NCI-H146 (cell line): ENCODE measurements at regions not wholly inside any gene's neighbourhood (a gene's known extent, or its start where the extent isn't known, plus 50 kb on each side); places are given as distances from the start of the nearest gene placed in this dataset.
A peak's percentile ranks its signal among the peaks of the same experiment; 100 is the strongest.
"Not testable (repeated sequence)": the region's sequence is repeated elsewhere in the genome, so short reads cannot be mapped to it uniquely, and the experiment has no call there.

Experiments
- DNase-seq: peaks from one replicate; lab custom pipeline; 2025; lab: John Stamatoyannopoulos, UW

DNA sequence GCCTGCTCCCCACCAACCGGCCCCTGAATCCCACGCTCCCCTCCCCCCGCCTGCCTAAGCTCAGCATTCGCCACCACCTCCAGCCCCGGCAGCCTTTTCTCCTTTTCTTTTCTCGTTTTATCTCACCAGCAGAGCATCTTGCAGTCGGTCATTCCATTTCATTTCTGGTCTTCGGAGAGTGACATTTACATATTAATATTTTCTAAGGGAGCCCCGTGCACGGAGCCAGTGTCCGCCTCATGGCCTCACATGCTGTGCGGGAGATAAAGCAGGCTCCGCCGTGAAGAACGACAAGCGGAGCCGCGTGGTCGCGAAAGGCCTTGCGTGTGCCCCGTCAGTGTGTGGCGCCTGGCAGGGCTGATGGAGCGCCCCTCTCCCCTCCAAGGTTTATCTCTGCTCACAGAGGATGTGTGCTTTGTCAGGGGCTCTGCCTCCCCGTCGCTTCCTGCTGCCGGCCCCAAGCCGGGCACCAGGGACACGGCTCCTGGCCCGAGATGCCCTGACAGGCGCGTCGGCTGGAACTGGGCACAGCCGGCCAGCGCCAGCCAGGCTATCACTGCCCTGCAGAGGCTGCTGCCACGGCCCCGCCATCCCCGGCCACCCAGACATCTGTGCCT is 95.5 kb upstream of the GSE1 start:
- DNase-seq, result no peak

DNA sequence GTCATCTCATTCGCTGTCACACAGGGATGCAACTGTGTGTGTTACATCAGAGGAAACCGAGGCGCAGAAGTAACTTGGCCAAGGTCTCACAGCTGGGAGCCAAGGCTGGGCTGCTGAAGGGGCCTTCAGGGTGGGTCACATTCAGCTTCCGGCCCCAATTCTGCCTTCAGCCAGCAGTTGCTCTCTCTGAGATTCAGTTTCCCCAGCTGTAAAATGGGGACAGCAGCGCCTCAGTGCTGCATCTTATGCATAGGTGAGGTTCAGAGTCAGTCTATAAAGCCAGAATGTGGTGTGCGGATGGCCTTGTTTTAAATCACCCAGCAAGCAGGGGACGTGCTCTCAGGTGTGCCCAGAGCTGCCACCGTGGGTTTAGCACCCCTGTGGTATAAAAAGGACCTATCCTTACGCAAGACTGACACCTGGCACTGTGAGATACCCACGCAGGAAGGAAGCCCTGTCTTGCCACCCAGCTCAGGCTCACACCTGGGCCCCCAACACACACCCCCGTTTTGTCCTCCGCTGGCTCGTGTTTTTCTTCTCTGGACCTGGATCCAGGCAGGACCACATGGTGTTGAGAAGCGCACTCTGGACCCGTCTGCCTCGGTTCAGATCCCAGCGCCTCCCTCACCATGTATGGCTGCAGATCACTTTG is 94.6 kb upstream of the GSE1 start:
- no peak for DNase-seq

DNA sequence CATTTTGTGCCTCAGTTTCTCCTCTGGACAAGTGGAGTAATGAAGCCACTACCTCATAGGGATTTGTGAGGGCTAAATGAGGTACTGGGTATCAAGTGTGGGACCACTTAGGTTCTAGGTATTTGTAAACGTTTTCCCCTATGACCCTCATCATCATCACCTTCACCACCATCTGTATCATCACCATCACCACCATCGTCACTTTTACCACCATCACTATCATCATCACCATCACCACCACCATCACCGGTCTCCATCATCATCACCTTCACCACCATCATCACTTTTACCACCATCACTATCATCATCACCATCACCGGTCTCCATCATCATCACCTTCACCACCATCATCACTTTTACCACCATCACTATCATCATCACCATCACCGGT is 94.1 kb upstream of the GSE1 start:
- not testable (repeated sequence) for DNase-seq

DNA sequence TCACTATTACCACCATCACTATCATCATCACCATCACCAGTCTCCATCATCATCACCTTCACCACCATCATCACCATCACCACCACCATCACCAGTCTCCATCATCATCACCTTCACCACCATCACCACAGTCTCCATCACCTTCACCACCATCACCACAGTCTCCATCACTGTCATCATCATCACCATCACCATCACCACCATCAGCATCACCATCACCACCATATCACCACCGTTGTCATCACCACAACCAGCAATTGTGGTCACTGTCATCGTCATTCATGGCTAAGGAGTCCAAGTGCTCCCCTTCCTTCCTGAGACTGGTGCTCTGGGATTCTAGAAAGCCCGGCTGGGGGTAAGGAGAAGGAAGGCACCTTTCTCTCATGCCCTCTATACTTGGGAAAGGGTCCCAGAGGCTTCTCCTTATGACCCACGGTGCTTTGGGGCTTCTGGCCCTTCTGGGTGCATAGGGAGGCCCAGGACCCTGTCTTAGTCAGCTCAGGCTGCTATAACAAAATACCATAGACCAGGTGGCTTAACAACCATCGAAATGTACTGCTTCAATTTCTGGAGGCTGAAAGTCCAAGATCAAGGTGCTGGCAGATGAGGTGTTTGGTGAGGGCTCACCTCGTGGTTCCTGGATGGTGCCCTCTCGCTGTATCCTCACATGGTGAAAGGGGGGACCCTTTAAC is 93.4 kb upstream of the GSE1 start:
- DNase-seq, result no peak

DNA sequence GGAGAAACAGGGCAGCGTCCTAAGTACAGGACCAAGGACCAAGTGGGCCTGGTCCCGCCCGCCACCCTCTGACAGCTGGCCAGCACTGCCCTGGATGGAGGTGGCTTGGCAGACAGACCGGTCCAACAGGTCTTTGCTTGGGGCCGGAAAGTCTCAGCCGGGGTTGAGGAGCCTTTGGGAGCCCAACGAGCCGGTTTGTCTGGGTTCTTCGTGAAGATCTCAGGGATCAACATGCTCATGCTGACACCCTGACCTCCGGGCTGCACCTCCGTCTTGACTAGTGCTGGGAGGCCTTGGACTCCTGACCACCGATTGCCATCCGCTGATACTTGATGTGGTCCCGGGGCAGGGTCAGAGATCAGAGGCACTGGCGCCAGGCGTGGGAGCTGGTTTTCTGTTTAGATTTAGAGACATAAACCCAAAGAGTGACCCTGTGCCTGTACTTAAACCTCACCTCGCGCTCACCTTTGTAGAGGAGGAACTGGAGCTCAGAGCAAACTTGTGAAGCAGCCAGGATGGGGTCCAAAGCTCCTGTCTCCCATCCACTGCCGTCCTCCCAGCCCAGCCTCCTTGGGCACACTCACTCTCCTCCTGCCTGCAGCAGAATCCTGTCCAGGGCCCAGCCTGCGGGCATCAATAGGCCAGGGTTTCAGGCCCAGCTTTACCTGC is 92.1 kb upstream of the GSE1 start:
- no peak for DNase-seq

DNA sequence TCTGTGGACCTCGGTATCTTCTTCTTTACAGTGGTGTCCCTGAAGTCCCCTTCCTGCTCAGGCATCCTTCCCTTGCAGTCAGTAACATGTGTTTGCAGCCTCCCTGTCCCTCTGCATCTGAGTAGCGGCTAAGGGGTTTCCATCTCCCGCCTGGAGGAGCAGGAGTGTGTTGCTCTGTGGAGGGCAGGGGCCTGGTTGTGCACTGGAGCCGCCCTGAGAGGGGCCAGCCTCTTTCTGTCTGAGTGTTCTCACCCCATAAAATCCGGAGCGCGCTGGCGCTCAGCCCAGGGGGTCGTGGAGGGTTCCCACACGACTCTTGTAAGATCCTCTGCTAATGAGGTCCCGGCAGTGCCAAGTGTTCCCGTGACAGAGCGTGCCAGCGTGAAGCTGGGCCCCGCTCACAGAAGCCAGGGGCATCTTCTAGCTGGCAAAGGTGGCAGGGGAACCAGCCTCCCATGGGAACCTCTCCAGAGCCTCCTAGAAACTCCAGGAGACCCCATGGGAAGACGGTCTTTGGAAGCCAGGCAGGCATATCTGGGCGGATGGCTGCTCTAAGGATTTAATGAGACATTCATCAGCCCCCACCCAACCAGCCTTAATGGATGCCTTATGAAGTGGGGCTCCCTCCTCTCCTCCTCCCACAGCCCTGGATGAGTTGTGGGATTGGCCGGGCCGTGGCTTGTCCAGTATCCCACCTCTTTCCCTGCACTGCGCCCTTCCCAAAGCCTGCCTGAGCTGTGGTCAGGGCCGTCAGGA is 91.4 kb upstream of the GSE1 start:
- no peak for DNase-seq

DNA sequence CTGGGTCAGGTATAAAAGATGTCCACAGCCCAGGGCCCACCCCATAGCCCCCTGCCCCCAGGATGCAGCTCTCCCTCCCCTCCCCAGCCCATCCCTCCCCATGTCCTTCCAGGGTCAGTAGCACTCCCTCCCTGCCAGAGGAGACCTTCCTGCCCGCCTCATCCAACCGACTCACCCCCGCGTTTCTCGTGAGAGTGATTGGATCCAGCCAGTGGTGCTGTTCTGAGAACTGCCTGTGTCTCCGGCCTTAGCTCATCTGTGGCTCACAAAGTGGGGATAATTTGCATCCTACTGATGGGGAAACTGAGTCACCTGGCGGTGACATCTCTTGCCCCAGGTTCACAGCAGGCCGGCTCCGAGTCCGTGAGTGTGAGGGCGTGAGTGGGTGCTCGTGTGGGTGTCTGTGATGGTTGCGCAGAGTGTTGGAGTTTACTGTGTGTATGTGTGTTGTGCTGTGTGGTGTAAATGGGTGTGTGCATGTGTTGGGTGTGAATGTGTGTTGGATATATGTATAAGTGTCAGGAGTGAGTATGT is 90.7 kb upstream of the GSE1 start:
- no peak for DNase-seq

DNA sequence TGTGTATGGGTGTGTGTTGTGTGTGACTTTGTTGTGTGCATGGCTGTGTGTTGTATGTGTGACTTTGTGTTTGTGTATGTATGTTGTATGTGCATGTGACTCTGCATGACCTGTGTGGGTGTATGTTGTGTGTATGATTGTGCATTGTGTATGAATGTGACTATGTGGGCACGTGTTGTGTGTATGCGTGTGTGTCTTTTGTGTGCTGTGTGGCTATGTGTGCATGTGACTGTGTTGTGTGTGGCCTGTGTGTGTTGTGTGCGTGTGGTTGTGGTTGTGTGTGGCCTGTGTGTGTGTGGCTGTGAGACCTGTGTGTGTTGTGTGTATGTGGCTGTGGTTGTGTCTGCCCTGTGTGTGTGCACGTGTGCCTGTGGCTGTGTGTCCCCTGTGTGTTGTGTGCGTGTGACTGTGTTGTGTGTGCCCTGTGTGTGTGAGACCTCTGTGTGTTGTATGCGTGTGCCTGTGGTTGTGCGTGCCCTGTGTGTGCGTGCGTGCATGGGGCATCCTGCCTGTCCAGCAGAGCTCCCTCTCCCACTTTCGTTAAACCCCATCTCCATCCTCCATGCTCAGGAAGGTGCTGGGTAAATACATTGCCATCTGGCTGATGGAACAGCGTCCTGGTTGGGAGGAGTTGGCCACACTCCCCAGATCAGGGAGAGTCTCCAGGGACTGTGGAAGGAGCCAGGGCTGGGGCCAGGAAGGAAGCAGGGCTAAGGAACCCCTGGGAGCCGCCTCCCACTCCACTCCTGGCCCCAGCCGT is 90.1 kb upstream of the GSE1 start:
- peak; percentile 36 for DNase-seq

DNA sequence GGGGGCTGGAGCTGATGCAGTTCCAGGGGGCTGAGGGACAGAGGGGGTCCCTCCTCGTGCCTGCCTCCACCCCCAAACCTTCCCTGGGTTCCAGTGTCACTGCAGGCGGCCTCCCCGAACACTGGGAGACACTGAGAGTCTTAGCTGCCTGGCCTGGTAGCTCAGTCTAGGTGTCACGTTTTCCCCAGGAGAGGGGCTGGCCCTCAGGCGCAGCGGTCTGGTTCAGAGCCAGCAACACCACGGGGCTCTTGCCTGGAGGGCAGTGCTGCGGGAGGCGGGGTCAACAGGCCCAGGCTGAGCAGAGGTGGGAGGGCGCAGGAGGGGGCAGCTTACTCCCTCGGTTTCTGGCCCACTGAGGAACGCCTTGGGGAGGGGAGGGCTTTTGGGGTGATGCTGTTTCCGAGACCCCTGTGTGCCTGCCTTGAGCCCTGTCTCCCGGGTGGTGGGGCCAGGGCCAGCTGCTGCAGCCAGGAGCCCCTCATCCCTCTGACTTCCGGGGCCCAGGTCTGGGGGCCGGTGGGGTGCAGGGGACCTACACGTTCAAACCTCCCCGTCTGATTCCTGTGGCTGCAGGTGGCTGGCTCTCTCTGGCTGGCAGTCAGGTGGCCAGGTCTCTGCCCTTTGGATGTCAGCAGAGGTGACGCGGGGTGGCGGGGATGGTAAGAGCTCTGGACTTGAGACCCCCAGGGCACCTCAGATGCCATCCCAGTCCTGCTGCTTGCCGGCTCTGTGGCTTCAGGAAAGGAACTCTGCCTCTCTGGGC is 89.3 kb upstream of the GSE1 start:
- DNase-seq, result peak; percentile 82

DNA sequence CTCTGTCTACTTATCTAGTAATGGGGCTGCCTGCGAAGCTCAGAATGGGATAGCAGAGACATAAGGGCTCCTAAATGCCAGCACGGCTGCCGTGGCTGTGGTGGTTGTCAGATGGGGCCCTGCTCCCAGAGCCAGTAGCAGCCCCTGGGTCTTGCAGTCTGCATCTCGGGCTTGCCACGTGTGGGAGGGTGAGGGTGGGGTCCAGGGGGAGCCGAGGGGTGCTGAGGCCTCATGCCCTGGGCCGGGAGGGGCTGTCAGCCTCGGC is 88.8 kb upstream of the GSE1 start:
- no peak for DNase-seq

DNA sequence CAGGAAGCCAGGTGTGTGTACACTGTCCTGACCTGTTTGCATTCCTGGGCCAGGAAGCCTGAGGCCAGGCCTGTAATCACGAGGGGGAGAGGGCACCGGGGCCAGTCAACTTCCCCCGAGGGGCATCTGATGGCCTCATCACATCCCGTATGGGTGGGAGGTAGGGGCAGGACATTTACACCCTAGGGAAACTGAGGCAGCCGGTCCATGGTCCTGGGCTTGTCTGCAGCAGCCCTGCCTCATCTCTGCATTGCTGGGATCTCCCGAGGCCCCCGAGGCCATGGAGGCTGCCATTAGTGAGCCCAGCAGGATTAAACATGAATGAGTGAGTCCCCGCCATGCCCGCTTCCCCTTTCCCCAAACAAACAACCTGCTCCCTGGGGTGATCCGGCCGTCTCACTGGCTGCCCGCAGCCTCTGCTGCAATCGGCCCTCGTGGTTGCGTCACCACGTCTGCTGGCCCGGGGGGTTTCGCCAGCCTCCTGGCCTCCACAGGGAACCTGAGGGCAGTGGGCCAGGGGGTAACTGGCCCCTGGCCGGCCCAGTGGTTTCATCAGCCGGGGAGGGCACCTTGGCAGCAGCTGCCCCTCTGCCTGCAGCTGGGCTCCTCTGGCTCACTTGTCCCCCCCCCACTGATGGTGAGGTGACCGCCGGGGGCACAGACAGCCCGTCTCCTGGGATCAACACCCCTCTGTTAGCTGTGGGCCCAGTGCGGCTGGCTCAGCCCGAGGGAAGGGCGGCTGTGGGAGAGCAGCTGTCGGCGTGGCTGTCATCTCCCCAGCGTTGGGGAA is 88.3 kb upstream of the GSE1 start:
- DNase-seq, result peak; percentile 88

DNA sequence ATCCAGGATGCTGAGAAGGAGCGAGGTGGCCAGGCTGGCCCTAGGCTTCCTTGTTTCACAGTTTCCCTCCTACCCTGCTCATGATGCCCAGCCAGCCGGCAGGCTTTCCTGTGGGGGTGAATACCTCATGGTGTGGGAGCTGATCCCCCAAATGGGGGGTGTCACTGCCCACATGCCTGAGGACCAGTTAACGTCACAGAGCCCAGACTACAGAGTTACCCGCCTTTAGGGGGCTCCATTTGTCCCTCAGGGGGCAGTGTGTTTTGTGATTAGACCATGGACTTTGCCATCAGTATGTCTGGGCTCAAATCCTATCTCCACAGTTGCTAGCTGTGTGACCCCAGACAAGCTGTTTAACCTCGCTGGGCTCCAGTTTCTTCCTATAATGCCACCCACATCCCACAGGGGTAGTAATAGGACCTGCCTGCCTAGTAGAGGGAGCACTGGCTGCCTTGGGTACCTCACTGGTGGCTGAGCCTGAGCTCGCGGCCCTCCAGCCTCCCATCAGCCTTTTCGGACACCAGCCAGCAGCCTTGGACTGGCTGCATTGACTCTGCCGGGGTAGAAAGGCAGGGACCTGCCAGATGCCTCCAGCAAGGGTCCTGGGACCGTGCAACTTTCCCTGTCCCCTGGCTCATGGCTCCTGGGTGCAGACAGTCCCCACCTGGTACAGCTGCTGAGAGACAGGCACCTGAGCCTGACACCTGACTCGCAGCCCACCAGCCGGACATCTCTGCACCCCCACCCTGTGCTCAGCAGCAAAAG is 87.5 kb upstream of the GSE1 start:
- no peak for DNase-seq

DNA sequence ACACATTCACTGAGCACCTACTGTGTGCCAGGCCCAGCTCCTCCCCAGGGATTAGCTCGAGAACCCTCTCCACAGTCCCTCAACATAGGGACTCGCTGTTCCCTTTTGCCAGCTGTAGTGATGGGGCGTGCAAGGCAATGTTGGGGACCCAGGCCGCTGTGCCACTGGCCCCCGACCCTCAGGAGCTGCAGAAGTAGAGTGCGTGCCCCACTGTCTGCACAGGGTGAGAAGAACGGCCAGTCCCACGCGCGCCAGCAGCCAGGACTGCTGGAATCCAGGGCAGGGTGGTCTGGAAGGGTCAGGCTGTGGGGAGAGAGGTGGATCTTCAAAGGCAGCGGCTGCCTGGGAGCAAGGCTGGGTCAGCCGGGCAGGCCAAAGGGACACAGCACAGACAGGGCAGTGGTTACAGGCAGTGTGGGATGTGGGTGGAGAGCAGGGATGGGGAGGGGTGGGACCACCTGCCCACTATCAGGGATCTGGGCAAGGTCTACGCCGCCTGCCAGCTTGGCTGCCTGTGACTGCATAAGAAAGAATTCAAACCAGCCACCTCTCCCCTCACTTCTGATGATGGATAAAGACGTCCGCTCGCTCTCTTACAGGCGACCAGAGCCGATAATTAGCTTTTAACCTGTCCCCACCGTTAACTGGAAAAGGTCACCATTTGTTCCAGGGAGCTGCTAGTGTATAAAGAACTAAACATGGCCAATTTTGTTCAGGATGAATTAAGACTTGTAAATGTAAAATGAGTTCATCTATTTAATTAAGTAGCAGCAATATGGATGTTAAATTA is 86.7 kb upstream of the GSE1 start:
- no peak for DNase-seq

DNA sequence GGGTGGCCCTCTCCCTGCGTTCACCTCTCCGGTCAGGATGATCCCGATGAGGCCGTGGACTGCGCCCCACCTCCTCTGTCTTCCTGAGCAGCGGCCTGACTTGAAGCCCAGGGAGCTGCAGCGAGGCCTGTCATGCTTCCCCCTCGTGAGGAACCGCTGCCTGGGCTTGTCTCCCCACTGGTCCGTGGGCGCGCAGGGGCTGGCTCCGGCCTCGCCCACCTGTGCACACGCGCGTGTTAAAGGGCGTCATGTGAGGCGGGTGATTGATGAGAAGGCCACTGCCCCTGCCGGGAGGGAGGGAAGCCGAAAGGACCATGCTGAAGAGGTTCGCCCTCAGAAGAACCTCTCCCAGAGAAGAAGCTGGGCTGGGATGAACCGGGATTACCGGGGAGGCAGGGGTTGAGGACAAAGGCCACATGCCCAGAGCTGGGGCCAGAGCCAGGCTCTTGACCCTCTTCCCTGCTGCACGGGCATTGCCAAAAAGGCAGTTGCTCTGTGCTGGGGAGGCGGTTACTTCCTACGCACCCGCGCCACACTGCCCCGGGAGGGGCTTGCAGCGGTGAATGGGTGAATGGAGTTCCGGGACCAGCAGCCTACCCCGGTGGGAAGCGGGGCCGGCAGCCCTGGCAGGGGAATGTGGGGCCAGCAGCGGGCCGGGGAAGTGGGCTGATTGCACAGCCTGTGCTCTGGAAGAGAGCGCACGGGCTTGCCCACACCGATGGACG is 85.9 kb upstream of the GSE1 start:
- no peak for DNase-seq

DNA sequence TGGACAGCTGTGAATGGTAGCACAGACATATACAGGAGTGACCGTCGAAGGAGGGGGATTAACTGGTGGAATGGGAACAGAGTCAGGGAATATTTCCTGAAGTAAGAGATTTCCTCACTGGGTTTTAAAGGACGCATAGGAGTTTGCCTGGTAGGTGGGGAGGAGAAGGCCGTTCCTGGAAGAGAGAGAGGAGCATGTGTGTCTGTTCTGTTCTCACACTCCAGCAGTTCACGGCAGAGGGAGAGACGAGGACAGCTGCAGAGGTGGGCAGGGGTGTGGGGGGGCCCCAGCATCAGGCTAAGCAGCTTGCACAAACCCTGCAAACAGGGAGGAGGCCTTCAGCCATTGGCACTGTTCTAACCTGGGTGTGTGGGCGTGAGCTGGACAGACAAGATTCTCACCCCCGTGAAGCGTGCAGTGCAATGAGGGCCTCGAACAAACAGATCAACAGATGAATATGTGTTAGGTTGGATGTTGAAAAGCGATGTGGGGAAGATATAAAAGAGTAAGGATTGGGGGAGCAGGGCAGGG is 85.3 kb upstream of the GSE1 start:
- no peak for DNase-seq

DNA sequence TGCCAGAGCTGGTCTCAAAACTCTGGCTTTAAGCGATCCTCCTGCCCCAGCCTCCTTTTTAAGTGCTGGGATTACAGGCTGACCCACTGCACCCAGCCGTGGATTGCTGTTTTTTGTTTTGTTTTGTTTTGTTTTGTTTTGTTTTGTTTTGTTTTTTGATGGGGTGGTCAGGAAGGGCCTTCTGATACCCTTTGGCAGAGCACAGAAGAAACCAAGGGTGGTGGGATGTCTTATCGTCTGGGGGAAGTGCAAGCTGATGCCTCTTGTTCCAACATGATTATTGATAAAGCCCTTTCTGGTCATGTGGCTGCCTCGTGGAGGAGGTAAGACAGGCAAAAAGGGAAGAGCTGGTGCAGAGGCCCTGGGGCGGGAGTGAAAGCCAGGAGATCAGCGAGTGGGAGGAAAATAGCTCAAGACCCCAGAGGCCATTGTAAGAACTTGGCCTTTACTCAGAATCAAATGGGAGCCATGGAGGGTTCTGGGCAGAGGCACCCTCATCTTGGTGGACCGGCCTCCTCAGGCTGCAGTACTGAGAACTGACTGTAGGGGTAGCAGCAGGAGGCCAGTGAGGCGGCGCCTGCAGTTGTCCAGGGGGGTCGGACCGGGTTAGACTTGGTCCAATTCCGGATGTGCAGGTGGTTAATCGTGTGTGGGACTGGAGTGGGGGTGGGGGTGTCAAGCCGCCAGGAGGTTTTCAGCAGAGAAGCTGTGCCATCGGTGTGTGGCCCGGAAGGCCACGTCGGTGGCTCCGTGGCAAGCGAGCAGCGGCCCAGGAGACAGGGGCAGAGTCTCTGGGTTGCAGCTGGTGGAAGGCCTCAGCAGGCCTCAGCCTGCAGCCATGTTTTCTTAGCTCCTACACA is 84.4 kb upstream of the GSE1 start:
- DNase-seq, result no peak
